Activated T-cell treated with anti-CD3 and anti-CD28 coated beads, Interleukin-2, amount 50 U/mL, for 4 hours (primary cell): ENCODE measurements at regions not wholly inside any gene's neighbourhood (a gene's known extent, or its start where the extent isn't known, plus 50 kb on each side); places are given as distances from the start of the nearest gene placed in this dataset.
"Not testable (repeated sequence)": the region's sequence is repeated elsewhere in the genome, so short reads cannot be mapped to it uniquely, and the experiment has no call there.

Source experiments
- ATAC-seq, 2 donors: fragments of 200-7000 bp; cut with Tn5 transposase; one replicate each; pipeline ENCODE4 v1.10.0; 2021
- DNase-seq: peaks from one replicate; pipeline ENCODE4 v3.0.0-alpha.2; 2020
- H3K27me3 Mint-ChIP-seq: one replicate; pipeline ENCODE4 v1.8.0; 2021; ENCODE audit warnings: low read depth, mixed read lengths
- H3K36me3 Mint-ChIP-seq: one replicate; pipeline ENCODE4 v1.8.0; 2022; ENCODE audit warnings: mixed read lengths; ENCODE audit not compliant: insufficient read depth
- H3K4me1 Mint-ChIP-seq: one replicate; pipeline ENCODE4 v1.8.0; 2021; ENCODE audit warnings: low read depth, mixed read lengths
- H3K4me3 Mint-ChIP-seq: one replicate; pipeline ENCODE4 v1.8.0; 2021; ENCODE audit warnings: mild to moderate bottlenecking, moderate library complexity, mixed read lengths
- H3K9me3 Mint-ChIP-seq: one replicate; pipeline ENCODE4 v1.8.0; 2021; ENCODE audit warnings: mixed read lengths

DNA sequence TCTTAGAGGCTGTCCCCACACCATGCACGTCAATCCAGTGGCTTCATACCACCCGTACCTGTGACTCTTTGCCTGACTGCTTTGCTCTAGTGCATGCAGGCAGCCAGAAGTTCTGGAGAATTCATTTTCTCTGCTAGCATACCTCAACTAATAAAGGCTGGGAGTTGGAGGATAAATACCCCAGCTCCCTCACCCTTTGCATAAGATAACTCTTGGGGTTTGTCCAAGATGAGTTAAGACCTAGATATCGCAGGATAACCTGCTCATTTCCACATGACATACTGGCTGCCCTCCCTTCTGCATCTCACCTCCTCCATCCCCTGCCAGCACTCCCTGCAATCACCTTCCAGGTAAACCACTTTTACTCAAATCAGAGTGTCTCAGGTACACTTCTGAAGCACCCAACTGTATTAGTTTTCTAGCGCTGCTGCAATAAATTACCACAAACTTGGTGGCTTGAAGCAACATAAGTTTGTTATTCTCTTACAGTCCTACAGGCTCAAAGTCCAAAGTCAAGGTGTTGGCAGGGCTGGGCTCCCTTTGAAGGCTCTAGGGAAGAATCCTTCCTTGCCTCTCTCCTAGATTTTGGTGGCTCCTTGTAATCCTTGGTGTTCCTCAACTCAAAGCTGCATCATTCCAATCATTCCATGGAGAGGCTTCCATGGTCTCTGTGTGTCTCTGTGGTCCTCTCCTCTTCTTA is 146.8 kb downstream of the CRLF3 start:
- DNase-seq (no peak), ATAC-seq (no peak)
- Mint-ChIP-seq H3K4me3 (no peak overlapping the region), H3K9me3 (no peaks in the 10 kb centered on the region), H3K4me1 (no peaks in the 10 kb centered on the region), H3K27me3 (no peaks in the 10 kb centered on the region), H3K36me3 (no peaks in the 10 kb centered on the region)

DNA sequence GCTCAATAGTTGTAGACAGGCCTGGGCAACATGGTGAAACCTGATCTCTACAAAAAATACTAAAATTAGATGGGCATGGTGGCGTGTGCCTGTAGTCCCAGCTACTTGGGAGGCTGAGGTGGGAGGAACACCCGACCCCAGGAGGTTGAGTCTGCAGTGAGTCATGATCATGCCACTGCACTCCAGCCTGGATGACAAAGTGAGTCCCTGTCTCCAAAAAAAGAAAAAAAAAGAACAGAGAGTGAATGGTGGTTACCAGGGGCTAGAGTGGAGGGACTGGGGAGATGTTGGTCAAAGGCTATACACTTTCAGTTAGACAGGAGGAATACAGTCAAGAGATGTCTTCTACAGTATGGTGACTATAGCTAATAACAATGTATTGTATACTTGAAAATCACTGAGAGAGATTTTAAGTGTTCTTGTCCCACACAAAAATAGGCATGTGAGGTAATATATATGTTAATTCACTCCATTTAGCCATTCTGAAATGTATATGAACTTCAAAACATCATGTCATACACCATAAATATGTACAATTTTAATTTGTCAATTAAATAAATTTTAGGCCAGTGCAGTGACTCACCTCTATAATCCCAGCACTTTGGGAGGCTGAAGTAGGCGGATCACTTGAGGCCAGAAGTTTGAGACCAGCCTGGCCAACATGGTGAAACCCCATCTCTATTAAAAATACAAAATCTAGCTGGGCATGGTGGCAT is 148.6 kb downstream of the CRLF3 start:
- not testable (repeated sequence) for ATAC-seq, H3K27me3 Mint-ChIP-seq, DNase-seq, H3K4me1 Mint-ChIP-seq, H3K4me3 Mint-ChIP-seq, H3K9me3 Mint-ChIP-seq, H3K36me3 Mint-ChIP-seq

DNA sequence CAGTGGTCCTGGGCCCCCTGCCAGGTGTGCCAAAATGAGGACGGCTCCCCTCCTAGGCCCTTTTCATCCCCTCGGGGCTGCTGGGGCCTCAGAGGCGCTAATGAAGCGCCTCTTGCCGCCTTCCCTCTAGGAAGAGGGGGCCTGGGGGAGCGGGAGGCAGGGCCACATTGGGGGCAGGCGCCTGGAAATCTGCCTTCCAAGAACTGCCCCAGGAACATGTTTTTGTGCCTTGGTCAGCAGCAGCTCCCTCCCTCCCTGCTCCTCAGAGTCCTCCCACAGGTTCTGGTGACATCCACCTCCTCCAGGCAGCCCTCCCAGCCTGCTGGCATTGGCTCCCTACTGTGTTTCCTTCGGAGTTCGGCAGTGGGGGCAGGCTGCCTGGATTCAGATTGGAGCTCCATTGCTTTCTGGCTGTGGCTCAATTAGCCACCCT is 155.3 kb downstream of the CRLF3 start:
- not testable (repeated sequence) for H3K4me1 Mint-ChIP-seq, DNase-seq, H3K27me3 Mint-ChIP-seq, ATAC-seq, H3K36me3 Mint-ChIP-seq, H3K4me3 Mint-ChIP-seq, H3K9me3 Mint-ChIP-seq

DNA sequence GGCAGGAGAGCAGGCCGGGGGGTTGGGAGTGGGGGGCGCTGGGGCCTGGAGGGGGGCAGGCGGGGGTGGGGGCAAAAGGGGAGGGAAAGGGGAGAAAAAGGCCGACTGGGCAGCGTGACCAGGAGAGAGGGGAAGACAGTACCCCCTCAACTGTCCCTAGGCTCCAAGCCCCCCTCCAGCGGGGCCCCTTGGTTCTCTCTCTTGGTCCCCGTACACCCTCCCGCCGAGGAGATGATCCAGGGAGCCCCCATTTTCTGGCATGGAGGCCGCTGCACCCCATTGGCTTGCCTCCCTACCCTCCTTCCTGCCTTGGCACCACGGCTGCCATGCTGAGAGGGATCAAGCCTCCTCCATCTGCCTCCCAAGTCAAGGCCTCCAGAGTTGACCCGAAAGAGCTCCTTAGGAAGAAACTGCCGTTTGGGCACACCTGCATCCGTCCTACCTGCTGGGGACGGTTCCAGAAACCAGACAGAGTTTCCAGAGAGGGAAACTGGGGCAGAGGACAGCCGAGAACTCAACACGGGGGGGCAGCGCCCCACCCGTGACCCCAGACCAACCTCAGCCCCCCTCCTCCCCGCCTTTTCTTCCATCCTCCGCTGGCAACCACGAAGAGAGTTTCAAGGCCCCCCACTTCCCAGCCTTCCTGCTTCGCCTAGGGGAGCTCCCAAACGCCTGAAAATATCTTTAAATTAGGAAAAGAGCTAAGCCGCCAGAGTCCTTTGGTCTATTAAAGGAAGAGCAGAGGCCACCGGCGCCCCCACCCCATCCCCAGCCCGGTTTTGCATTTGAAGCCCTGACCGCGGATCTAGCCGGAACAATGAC is 155.9 kb downstream of the CRLF3 start:
- not testable (repeated sequence) for H3K4me1 Mint-ChIP-seq, H3K36me3 Mint-ChIP-seq, H3K27me3 Mint-ChIP-seq, H3K9me3 Mint-ChIP-seq, DNase-seq
- peak; percentile 17 to 34 for ATAC-seq
- peak overlapping the region; percentile 51 for H3K4me3 Mint-ChIP-seq

DNA sequence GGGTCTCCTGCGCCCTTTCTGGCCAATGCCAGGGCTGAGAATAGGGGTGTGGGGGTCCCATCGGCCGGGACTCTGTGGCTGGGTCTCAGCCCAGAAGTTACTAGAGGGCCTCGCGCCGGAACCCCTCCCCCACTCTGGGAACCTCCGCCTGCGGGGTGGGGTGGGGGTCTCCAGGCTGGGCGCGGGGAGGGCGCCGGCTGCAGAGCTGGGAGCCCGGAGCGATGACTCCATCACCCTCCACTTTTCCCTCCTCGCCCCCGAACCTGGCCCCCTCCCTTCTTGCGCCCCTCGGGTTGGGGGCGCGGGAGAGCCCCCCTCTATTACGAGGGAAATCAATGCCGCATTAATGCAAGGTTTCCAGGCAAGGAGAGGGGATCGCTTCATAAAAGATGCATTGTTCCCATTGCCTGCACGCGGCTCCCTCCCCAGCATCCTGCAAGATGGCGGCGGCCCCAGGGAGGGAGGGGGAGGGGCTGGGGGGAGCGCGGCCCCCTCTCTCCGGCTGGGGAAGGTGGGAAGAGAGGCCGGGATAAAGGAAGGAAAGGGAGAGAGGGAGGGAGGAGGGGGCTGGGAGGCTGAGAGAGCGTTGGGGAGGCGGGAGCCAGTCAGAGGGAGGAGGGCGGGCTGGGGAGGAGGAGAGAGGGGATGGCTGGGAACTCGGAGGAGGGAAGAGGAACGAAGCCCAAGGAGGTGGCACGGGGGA is 156.7 kb downstream of the CRLF3 start:
- H3K27me3 Mint-ChIP-seq, H3K4me1 Mint-ChIP-seq, H3K36me3 Mint-ChIP-seq, H3K9me3 Mint-ChIP-seq, DNase-seq: not testable (repeated sequence)
- ATAC-seq, result peak; percentile 73 to 82
- peak overlapping the region; percentile 31 for H3K4me3 Mint-ChIP-seq

DNA sequence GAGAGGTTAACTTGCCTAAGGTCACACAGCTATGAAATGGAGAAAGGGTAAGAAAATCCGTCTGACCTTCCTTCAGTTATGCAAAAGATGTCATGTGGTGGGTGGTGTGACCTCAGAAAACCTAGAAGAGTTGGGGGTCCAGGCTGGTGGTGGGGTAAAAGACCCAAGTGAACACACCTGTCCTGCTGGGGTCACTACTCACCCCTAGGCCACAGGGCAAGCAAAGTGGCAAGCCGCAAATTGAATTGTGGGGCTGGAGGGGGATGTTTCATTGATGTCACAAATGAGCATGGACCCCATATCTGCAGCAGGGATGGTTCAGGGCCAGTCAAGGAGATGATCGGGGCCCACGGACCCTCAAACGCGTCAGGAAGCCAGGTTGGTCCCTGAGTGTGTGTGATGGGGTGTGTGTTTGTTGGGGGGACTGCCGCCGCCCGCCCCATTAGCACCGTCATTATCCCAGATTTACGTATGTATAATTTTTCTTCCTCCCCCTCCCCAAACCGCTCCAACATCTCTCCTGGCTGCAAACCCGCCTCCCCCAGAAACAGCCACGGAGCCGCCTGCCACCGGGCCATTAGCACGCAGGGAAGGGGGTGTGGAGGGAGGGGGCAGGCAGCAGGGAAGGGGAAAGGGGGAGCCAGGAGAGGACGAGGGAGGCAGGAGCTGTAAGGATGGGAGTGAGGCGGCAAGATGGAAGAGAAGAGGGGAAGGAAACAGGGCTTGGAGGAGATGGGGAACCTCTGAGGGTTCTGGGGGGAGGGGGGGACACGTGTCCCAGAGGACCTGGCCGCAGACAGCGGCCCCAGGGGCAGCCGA is 157.4 kb downstream of the CRLF3 start:
- H3K36me3 Mint-ChIP-seq, ATAC-seq, H3K9me3 Mint-ChIP-seq, DNase-seq, H3K4me1 Mint-ChIP-seq, H3K27me3 Mint-ChIP-seq: not testable (repeated sequence)
- peak overlapping the region; percentile 48 for H3K4me3 Mint-ChIP-seq

DNA sequence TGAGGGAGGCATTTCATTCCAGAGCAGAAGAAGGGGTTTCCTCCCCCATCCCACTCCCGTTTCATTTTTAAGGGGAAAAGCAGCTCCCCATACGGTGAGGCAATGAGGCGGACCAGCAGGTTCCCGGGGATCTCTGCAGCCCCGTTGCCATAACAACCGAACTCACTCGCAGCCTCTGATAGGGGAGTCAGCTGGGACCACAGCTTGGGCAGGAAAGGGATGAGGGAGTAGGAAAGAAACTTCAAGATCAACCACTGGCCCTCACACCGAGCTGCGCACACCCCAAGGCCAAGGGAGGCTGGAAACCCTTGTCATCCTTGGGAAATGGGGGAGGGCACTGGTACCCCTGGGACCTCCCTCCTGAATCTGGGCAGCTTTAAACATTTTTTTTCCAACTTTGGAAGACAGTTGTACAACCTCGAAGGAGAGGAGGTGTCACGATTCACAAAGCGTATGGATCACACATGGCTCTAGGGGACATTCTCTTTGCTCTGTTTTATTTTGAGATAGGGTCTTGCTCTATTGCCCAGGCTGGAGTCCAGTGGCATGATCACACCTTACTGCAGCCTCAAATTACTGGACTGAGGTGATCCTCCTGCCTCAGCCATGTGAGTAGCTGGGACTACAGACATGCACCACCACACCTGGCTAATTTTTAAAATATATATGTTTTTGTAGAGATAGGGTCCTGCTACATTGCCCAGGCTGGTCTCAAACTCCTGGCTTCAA is 160.6 kb downstream of the CRLF3 start:
- not testable (repeated sequence) for DNase-seq, H3K36me3 Mint-ChIP-seq, H3K4me3 Mint-ChIP-seq, H3K9me3 Mint-ChIP-seq, H3K27me3 Mint-ChIP-seq, H3K4me1 Mint-ChIP-seq, ATAC-seq

DNA sequence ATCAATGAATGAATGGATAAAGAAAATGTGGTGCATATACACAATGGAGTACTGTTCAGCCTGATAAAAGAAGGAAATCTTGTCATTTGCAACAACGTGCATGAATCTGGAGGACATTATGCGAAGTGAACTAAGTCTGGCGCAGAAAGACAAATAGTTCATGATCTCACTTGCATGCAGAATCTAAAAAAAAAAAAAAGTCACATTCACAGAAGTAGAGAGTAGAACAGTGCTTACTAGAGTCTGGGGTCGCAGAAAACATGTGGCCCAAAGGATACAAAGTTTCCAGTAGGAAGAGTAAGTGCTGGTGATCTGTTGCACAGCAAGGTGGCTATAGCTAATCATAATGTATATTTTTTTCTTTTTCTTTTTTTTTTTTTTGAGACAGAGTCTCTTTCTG is 167.3 kb downstream of the CRLF3 start:
- ATAC-seq, DNase-seq, H3K4me3 Mint-ChIP-seq, H3K4me1 Mint-ChIP-seq, H3K9me3 Mint-ChIP-seq, H3K36me3 Mint-ChIP-seq, H3K27me3 Mint-ChIP-seq: not testable (repeated sequence)

DNA sequence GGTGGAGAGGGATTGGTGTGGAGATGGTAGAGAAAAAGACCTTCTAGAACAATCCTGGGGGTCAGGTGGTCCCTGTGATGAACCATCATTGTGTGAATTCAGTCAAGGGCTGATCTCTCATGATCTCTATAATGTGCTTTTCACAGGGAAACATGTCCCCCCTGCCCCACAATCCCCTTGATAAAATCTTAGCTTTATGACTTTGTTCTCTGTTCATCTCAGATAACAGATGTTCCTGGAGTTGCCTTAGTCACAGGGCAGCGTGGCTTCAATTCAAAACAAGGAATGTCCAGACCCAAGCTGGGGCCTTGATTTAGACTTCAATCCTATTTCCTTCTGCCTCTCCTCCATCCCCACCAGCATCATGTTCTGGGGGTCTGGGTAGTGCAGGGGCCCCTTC is 171.5 kb downstream of the CRLF3 start:
- H3K9me3 Mint-ChIP-seq, H3K4me3 Mint-ChIP-seq, H3K36me3 Mint-ChIP-seq, H3K27me3 Mint-ChIP-seq, H3K4me1 Mint-ChIP-seq, DNase-seq, ATAC-seq: not testable (repeated sequence)

DNA sequence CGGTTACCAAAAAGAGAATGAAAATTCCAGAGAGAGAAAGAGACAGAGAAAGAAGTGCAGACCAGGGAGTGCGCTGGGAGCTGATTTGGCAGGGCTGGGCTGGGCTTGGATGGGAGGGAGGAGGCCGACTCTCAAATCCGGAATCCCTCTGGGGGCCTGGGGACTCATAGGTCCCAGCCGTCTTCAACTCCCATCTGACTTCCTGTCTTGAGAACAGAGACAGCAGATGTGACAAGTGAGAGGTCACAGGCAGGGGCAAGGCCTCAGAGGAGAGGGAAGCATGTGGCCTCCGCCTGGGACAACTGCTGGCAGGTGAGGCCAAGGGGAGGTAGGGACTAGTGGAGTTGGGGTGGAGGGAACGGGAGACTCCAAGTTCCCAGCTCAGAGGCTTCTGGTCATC is 172.9 kb downstream of the GOSR1 start:
- H3K9me3 Mint-ChIP-seq, H3K36me3 Mint-ChIP-seq, H3K4me1 Mint-ChIP-seq, H3K27me3 Mint-ChIP-seq, H3K4me3 Mint-ChIP-seq, DNase-seq, ATAC-seq: not testable (repeated sequence)

DNA sequence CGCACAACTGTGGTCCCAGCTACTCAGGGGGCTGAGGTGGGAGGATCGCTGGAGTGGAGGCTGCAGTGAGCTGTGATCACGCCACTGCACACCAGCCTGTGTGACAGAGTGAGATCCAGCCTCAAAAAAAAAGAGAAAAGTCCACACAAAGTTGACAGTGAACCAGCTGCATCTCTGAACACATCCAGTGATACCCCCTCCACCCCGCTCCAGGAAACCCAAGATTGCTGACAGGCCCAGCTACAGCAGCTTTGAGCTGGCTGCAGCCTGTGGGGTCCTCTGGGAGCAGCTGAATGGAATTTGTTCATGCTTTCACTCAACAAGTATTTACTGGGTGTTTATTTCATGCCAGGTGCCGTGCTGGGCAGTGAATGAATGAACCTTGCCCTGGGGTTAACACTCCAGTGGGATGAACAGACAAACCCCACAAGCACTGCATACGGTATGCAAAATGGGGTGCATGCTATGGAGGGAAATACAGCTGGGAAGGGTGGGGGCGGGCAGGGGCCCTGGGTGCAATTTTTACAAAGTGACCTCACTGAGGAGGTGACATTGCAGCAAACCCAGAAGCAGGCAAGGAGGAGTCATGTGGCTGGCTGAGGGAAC is 170.9 kb downstream of the GOSR1 start:
- ATAC-seq, H3K4me3 Mint-ChIP-seq, H3K9me3 Mint-ChIP-seq, H3K4me1 Mint-ChIP-seq, H3K27me3 Mint-ChIP-seq, H3K36me3 Mint-ChIP-seq, DNase-seq: not testable (repeated sequence)

DNA sequence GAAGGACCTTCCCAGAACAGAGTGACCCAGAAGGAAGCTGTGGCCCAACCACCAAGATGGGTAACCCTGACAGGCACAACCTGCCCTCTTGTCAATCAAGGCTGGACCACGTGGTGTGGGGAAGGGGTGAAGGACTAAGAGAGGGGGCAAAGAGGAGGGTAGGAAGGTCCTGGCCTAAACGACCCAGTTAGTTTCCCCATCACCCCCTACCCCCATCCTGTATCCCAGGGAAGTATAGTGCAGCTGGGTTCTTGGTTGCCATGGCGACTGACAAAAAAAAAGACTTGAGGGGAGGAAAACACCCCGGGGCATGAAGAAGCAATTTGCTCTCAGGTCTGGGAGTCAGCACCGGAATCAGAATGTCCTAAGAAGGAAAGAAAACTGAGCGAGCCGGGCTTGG is 168.7 kb downstream of the GOSR1 start:
- not testable (repeated sequence) for H3K27me3 Mint-ChIP-seq, H3K36me3 Mint-ChIP-seq, ATAC-seq, H3K9me3 Mint-ChIP-seq, H3K4me1 Mint-ChIP-seq, DNase-seq, H3K4me3 Mint-ChIP-seq

DNA sequence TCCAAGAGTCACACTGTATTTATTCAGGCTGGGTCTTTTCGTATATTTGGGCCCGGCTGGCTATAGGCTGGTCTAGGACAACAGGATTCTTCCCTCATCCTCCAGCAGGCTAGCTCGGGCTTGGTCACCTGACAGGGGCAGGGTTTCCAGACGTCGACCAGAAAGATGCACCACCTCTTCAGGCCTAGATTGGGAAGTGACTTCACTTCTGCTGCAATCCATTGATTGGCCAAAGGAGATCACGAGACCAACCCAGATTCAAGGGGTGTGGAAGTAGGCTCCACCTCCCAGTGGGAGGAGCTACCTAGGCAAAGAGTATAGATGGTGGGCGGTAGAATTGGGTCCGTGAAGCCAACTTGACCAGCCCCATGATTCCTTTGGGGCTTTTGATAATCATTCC is 167.5 kb downstream of the GOSR1 start:
- H3K9me3 Mint-ChIP-seq, H3K27me3 Mint-ChIP-seq, H3K36me3 Mint-ChIP-seq, H3K4me3 Mint-ChIP-seq, H3K4me1 Mint-ChIP-seq, DNase-seq: not testable (repeated sequence)
- ATAC-seq, result peak; percentile 78 to 79
